SK-N-SH (cell line): ENCODE measurements at regions not wholly inside any gene's neighbourhood (a gene's known extent, or its start where the extent isn't known, plus 50 kb on each side); places are given as distances from the start of the nearest gene placed in this dataset.

ENCODE experiments used
- CTCF ChIA-PET: fragments of 300-600, 350-600 bp; formaldehyde crosslinking; extraction: SDS; loops from one replicate; lab custom pipeline; 2021; lab: Yijun Ruan, JAX
- POLR2A ChIA-PET: fragments of 350-600 bp; sonication (Branson Sonifier 250); formaldehyde crosslinking; extraction: SDS; loops from one replicate; lab custom pipeline; 2020; ENCODE audit warnings: antibody characterized with exemption, inconsistent platforms; lab: Yijun Ruan, JAX
- DNase-seq: peaks from one replicate; pipeline ENCODE4 v3.0.0; 2012
- H2AFZ ChIP-seq: fragments of 200-600 bp; sonication (generic); 2 replicates; pipeline ENCODE4 v1.8.1; 2016; ENCODE audit warnings: antibody characterized with exemption, mild to moderate bottlenecking, low read depth
- H3F3A ChIP-seq: fragments of 200-600 bp; sonication (generic); replicated peaks from 2 replicates; pipeline ENCODE3; 2016; ENCODE audit warnings: antibody characterized with exemption, mild to moderate bottlenecking; ENCODE audit not compliant: insufficient read depth
- H3K27ac ChIP-seq, 2 experiments: fragments of 200-500 bp in 1 of 2; fragments of 200-600 bp in 1 of 2; sonication (Bioruptor generic) in 1 of 2; sonication (generic), shearing (Covaris generic) in 1 of 2; 2 replicates each; pipeline versions ENCODE4 v1.5.1 to v1.6.1; 2014 to 2016; ENCODE audit warnings: low read depth in 2 of 2, inconsistent platforms in 1 of 2, low read length in 1 of 2, mild to moderate bottlenecking in 1 of 2, mixed read lengths in 1 of 2
- H3K27me3 ChIP-seq: fragments of 200-600 bp; sonication (generic), shearing (Covaris generic); 2 replicates; pipeline ENCODE4 v1.6.1; 2016; ENCODE audit warnings: mixed run types; ENCODE audit not compliant: insufficient read depth
- H3K36me3 ChIP-seq, 2 experiments: fragments of 200-500 bp in 1 of 2; fragments of 200-600 bp in 1 of 2; sonication (Bioruptor generic) in 1 of 2; sonication (generic) in 1 of 2; replicated peaks in 1 of 2; 2 replicates each; pipeline versions ENCODE3 to v1.5.1; 2014 to 2016; ENCODE audit warnings: low read length in 1 of 2, mild to moderate bottlenecking in 1 of 2; ENCODE audit not compliant: insufficient read depth in 2 of 2, control insufficient read depth in 1 of 2
- H3K4me1 ChIP-seq, 2 experiments: fragments of 200-500 bp in 1 of 2; fragments of 200-600 bp in 1 of 2; sonication (Bioruptor generic) in 1 of 2; sonication (generic), shearing (Covaris generic) in 1 of 2; 2 replicates each; pipeline versions ENCODE4 v1.5.1 to v1.6.1; 2014 to 2016; ENCODE audit warnings: low read depth in 1 of 2, low read length in 1 of 2, mixed run types in 1 of 2; ENCODE audit not compliant: insufficient read depth in 2 of 2, control insufficient read depth in 1 of 2
- H3K4me2 ChIP-seq: fragments of 200-600 bp; sonication (generic), shearing (Covaris generic); 2 replicates; pipeline ENCODE4 v1.6.1; 2017; ENCODE audit warnings: mixed run types
- H3K4me3 ChIP-seq, 2 experiments: fragments of 200-500 bp in 1 of 2; fragments of 200-600 bp in 1 of 2; sonication (Bioruptor generic) in 1 of 2; sonication (generic), shearing (Covaris generic) in 1 of 2; 2 replicates each; pipeline versions ENCODE4 v1.5.1 to v1.8.1; 2014 to 2016; ENCODE audit warnings: low read depth in 2 of 2, inconsistent platforms in 1 of 2, low read length in 1 of 2, mild to moderate bottlenecking in 1 of 2, mixed read lengths in 1 of 2, moderate library complexity in 1 of 2
- H3K79me2 ChIP-seq: fragments of 200-600 bp; sonication (generic); 2 replicates; pipeline ENCODE4 v1.8.1; 2017; ENCODE audit warnings: mild to moderate bottlenecking; ENCODE audit not compliant: insufficient read depth
- H3K9ac ChIP-seq: fragments of 200-600 bp; sonication (generic); 2 replicates; pipeline ENCODE4 v1.6.1; 2017; ENCODE audit warnings: mixed run types
- H3K9me2 ChIP-seq: fragments of 200-600 bp; sonication (generic); 2 replicates; pipeline ENCODE4 v1.6.1; 2017; ENCODE audit warnings: mixed run types
- H3K9me3 ChIP-seq: fragments of 200-600 bp; sonication (generic); 2 replicates; pipeline ENCODE4 v1.6.1; 2017; ENCODE audit warnings: mixed run types, mild to moderate bottlenecking, moderate library complexity
- H4K20me1 ChIP-seq: fragments of 200-600 bp; sonication (generic); 2 replicates; pipeline ENCODE4 v1.6.1; 2017; ENCODE audit warnings: mild to moderate bottlenecking, mixed run types; ENCODE audit not compliant: insufficient read depth
- CHD2 ChIP-seq: fragments of 150-350 bp; IDR thresholded peaks from 2 replicates; pipeline ENCODE4 v1.6.1; 2018; ENCODE audit warnings: low read length; ENCODE audit not compliant: partially characterized antibody
- ELF1 ChIP-seq: IDR thresholded peaks from 2 replicates; pipeline ENCODE4 v1.4.0; 2012
- EP300 ChIP-seq, 2 experiments: IDR thresholded peaks; 2 replicates each; pipeline versions ENCODE4 v1.4.0 to v1.6.1; 2012; ENCODE audit warnings: borderline replicate concordance in 1 of 2, low read depth in 1 of 2, low read length in 1 of 2
- EZH2phosphoT487 ChIP-seq: fragments of 200-600 bp; sonication (generic); IDR thresholded peaks from 2 replicates; pipeline ENCODE4 v1.6.1; 2017; ENCODE audit warnings: low read depth, mixed run types, mild to moderate bottlenecking, antibody characterized with exemption, moderate library complexity, borderline replicate concordance
- FOSL2 ChIP-seq: IDR thresholded peaks from 2 replicates; pipeline ENCODE4 v1.4.0; 2012; ENCODE audit warnings: low read depth, mild to moderate bottlenecking, moderate library complexity, borderline replicate concordance
- FOXJ3 ChIP-seq: sonication (generic); formaldehyde crosslinking; IDR thresholded peaks from 2 replicates; pipeline ENCODE4 v1.5.1; 2020; ENCODE audit warnings: mild to moderate bottlenecking, missing genetic modification reagents
- FOXM1 ChIP-seq: IDR thresholded peaks from 2 replicates; pipeline ENCODE4 v1.4.0; 2012; ENCODE audit warnings: low read depth, mild to moderate bottlenecking
- GATA2 ChIP-seq: sonication (generic); formaldehyde crosslinking; IDR thresholded peaks from 2 replicates; pipeline ENCODE4 v1.5.0; 2020; ENCODE audit warnings: mild to moderate bottlenecking, missing genetic modification reagents
- JUND ChIP-seq: IDR thresholded peaks from 2 replicates; pipeline ENCODE4 v1.4.0; 2012
- MEF2A ChIP-seq: IDR thresholded peaks from 2 replicates; pipeline ENCODE4 v1.4.0; 2012; ENCODE audit warnings: low read depth, borderline replicate concordance
- MXI1 ChIP-seq: IDR thresholded peaks from 2 replicates; pipeline ENCODE4 v1.6.1; 2012; ENCODE audit warnings: mild to moderate bottlenecking, low read depth, low read length, improper control_type of control experiment
- POLR2AphosphoS5 ChIP-seq: IDR thresholded peaks from 2 replicates; pipeline ENCODE4 v1.6.1; 2012; ENCODE audit warnings: low read depth, low read length
- RAD21 ChIP-seq: IDR thresholded peaks from 2 replicates; pipeline ENCODE4 v1.6.1; 2012; ENCODE audit warnings: mild to moderate bottlenecking, low read length
- RFX5 ChIP-seq: IDR thresholded peaks from 2 replicates; pipeline ENCODE4 v1.6.1; 2012; ENCODE audit warnings: mild to moderate bottlenecking, improper control_type of control experiment, low read length
- RXRA ChIP-seq: IDR thresholded peaks from 2 replicates; pipeline ENCODE4 v1.4.0; 2012; ENCODE audit warnings: low read depth, mild to moderate bottlenecking, borderline replicate concordance
- SMC3 ChIP-seq: IDR thresholded peaks from 2 replicates; pipeline ENCODE4 v1.6.1; 2012; ENCODE audit warnings: low read depth, low read length, improper control_type of control experiment
- TCF12 ChIP-seq: IDR thresholded peaks from 2 replicates; pipeline ENCODE4 v1.4.0; 2012
- YY1 ChIP-seq: IDR thresholded peaks from 2 replicates; pipeline ENCODE4 v1.4.0; 2012; ENCODE audit warnings: low read depth, mild to moderate bottlenecking
- WGBS: methylation state at CpG from one replicate; pipeline ENCODE4 v1.1.6; 2017; ENCODE audit warnings: low lambda C conversion rate; 5-methylcytosine and 5-hydroxymethylcytosine counted together
- TF ChIP-seq, protein P1 (sequence below): fragments of 150-350 bp; IDR thresholded peaks from 2 replicates; pipeline ENCODE4 v1.6.1; 2017; ENCODE audit warnings: antibody characterized with exemption, low read length, low read depth, borderline replicate concordance
- TF ChIP-seq, protein P2 (sequence below): IDR thresholded peaks from 2 replicates; pipeline ENCODE4; 2012

DNA sequence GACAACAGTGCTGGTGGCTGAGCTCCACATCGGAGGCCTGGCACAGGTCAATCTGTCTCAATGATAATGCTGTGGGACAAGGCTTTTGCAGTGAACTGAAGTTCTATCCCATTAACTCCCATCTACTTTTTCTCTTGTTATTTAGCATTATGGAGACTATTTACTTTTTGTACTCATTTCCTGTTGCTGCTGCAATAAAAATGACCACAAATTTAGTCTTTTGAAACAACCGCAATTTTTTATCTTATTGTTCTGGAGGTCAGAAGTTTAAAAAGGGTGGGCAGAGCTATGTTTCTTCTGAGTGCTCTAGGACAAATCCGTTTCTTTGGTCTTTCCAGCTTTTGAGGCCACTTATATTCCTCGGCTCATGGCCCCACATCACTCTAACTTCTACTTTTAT, 111.0 kb upstream of the PITX2 start:
- H3K4me1 ChIP-seq = no peaks in the 10 kb centered on the region
- no peak overlapping the region for H3K4me3 ChIP-seq
- POLR2A ChIA-PET = no interaction called here
- no peak for DNase-seq
- H4K20me1 ChIP-seq = no peaks in the 10 kb centered on the region
- H3K79me2 ChIP-seq = no peaks in the 10 kb centered on the region
- CTCF ChIA-PET = no interaction called here
- no peak overlapping the region for H3K27ac ChIP-seq
- no peaks in the 10 kb centered on the region for H3K9me3 ChIP-seq
- TF ChIP-seq POLR2AphosphoS5 (no peak), MEF2A (no peak), ELF1 (no peak), FOXJ3 (CRISPR knock-in tag) (no peak), FOXM1 (no peak), CHD2 (no peak), RFX5 (no peak), RXRA (no peak), JUND (no peak), RAD21 (no peak), YY1 (no peak), TCF12 (no peak), FOSL2 (no peak), MXI1 (no peak), EP300 (IDR thresholded peaks at IDR 0.05; ENCODE audit: borderline replicate concordance in 1 of 2, low read depth in 1 of 2, low read length in 1 of 2) (no peak)
- TF ChIP-seq, protein P1, sequence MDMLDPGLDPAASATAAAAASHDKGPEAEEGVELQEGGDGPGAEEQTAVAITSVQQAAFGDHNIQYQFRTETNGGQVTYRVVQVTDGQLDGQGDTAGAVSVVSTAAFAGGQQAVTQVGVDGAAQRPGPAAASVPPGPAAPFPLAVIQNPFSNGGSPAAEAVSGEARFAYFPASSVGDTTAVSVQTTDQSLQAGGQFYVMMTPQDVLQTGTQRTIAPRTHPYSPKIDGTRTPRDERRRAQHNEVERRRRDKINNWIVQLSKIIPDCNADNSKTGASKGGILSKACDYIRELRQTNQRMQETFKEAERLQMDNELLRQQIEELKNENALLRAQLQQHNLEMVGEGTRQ = no peak
- TF ChIP-seq, protein P2, sequence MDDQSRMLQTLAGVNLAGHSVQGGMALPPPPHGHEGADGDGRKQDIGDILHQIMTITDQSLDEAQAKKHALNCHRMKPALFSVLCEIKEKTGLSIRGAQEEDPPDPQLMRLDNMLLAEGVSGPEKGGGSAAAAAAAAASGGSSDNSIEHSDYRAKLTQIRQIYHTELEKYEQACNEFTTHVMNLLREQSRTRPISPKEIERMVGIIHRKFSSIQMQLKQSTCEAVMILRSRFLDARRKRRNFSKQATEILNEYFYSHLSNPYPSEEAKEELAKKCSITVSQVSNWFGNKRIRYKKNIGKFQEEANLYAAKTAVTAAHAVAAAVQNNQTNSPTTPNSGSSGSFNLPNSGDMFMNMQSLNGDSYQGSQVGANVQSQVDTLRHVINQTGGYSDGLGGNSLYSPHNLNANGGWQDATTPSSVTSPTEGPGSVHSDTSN = no peak
- H3K9me2 ChIP-seq = no peaks in the 10 kb centered on the region
- no peaks in the 10 kb centered on the region for H3F3A ChIP-seq
- H2AFZ ChIP-seq = no peak overlapping the region
- WGBS = 4% methylated on average over 4 of the region's 4 CpGs
- no peaks in the 10 kb centered on the region for H3K36me3 ChIP-seq
- no peak overlapping the region for H3K9ac ChIP-seq
- no peaks in the 10 kb centered on the region for H3K27me3 ChIP-seq
- H3K4me2 ChIP-seq = no peak overlapping the region

DNA sequence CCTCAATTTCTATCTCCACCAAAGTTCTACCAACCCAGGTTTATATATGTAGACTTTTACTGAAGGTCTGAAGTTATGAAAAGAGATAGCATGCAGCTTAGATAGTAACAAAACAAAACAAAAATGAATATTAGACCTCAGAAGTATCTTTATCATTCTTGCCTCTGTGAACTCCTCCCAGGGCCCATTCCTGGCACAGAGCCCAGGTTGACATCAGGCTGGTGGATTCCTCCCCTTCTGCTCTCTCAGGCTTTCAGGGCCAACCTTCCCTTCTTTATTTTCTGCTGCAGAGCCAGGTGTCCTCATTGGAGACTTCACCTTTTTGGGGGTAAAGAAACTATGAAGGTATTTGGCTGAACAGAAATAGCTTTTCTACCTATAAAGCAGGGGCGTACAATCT, 112.8 kb upstream of the PITX2 start:
- ChIA-PET CTCF (no interaction called here), POLR2A (no interaction called here)
- H3K4me1 ChIP-seq = no peaks in the 10 kb centered on the region
- H3K4me2 ChIP-seq = no peak overlapping the region
- H3K27me3 ChIP-seq = no peaks in the 10 kb centered on the region
- no peaks in the 10 kb centered on the region for H3K36me3 ChIP-seq
- DNase-seq = no peak
- H3K9me2 ChIP-seq = no peaks in the 10 kb centered on the region
- no peaks in the 10 kb centered on the region for H3F3A ChIP-seq
- H3K4me3 ChIP-seq = no peak overlapping the region
- no peaks in the 10 kb centered on the region for H3K9me3 ChIP-seq
- H3K27ac ChIP-seq = no peak overlapping the region
- H2AFZ ChIP-seq = no peak overlapping the region
- 7% methylated on average over 1 of the region's 1 CpG for WGBS
- TF ChIP-seq JUND (no peak), GATA2 (CRISPR knock-in tag) (no peak), EZH2phosphoT487 (no peak), MEF2A (no peak), SMC3 (no peak)
- TF ChIP-seq, protein P2 = no peak
- H3K9ac ChIP-seq = no peak overlapping the region
- no peaks in the 10 kb centered on the region for H3K79me2 ChIP-seq
- H4K20me1 ChIP-seq = no peaks in the 10 kb centered on the region
